Psoas muscle (tissue), 7 donors: ENCODE measurements at regions not wholly inside any gene's neighbourhood (a gene's known extent, or its start where the extent isn't known, plus 50 kb on each side); places are given as distances from the start of the nearest gene placed in this dataset.

ENCODE experiments used
- ATAC-seq, 4 donors: fragments of 200-7000 bp; cut with Tn5 transposase; one replicate each; pipeline ENCODE4 v1.9.1; 2020; ENCODE audit warnings: moderate library complexity in 3 of 4, mild to moderate bottlenecking in 2 of 4
- DNase-seq, 2 donors: peaks; one replicate each; pipeline ENCODE4 v3.0.0-alpha.2; 2020
- H3K27ac ChIP-seq: fragments of 200-600 bp; one replicate; pipeline ENCODE4 v1.8.0; 2022
- H3K27me3 ChIP-seq, 3 donors: fragments of 200-600 bp in 1 of 3; one replicate each; pipeline versions ENCODE4 v1.6.1 to v1.8.0; 2013 to 2022; ENCODE audit warnings: low read length in 2 of 3, mild to moderate bottlenecking in 2 of 3, moderate library complexity in 1 of 3; ENCODE audit not compliant: insufficient read depth in 3 of 3
- H3K36me3 ChIP-seq, 2 donors: fragments of 200-600 bp in 1 of 2; one replicate each; pipeline versions ENCODE4 v1.6.1 to v1.8.0; 2013 to 2022; ENCODE audit warnings: low read depth in 1 of 2, mild to moderate bottlenecking in 1 of 2, moderate library complexity in 1 of 2; ENCODE audit not compliant: insufficient read depth in 1 of 2
- H3K4me1 ChIP-seq: fragments of 200-600 bp; one replicate; pipeline ENCODE4 v1.8.0; 2022
- H3K4me3 ChIP-seq: fragments of 200-600 bp; one replicate; pipeline ENCODE4 v1.8.0; 2022; ENCODE audit warnings: mild to moderate bottlenecking
- H3K9me3 ChIP-seq: fragments of 200-600 bp; one replicate; pipeline ENCODE4 v1.8.0; 2022
- CTCF ChIP-seq: fragments of 200-600 bp; IDR thresholded peaks from one replicate; pipeline ENCODE4 v1.8.0; 2022; ENCODE audit warnings: antibody characterized with exemption
- WGBS, 3 donors: extraction: QIAGEN DNeasy Blood & Tissue Kit; methylation state at CpG; one replicate each; pipeline versions ENCODE4 v1.1.6 to v1.1.7; 2013; 5-methylcytosine and 5-hydroxymethylcytosine counted together
- intact Hi-C, 2 donors: fragments of 100-400 bp; cut with DNase I; formaldehyde crosslinking; loops; one replicate each; pipeline versions ENCODE4 v1.11.0 to v1.14.2; 2022
- donor health status: healthy with polysubstance abuse.
- donor health status: DM: no; HTN: no; CAD: no; lungs with moderate emphysema.
- donor health status: Bipolar disorder and iron deficiency.
- donor health status: healthy.
- donor health status: DM: yes; HTN: yes; CAD: no.
- donor health status: DM: no; HTN: no; CAD: no.
- donor health status: DM: yes; HTN: yes; CAD: no.

- no peak overlapping the region for H3K27ac ChIP-seq
- H3K4me1 ChIP-seq = no peaks in the 10 kb centered on the region
- no peak for ATAC-seq
- H3K9me3 ChIP-seq = no peaks in the 10 kb centered on the region
- no peaks in the 10 kb centered on the region for H3K36me3 ChIP-seq
- no peak overlapping the region for H3K4me3 ChIP-seq
- intact Hi-C loops = no loop called here
- DNase-seq = no peak
- H3K27me3 ChIP-seq = no peaks in the 10 kb centered on the region
- 90 to 100% (median 100%) methylated on average over 1 of the region's 1 CpG for WGBS, 3 donors
- no peak for TF ChIP-seq CTCF
Measured at GRCh38 chr1:208895181-208895580, 651.0 kb upstream of the PLXNA2 start.

GRCh38 chr1:208895820-208896219 is 651.6 kb upstream of the PLXNA2 start:
- Histone ChIP-seq H3K9me3 (no peaks in the 10 kb centered on the region), H3K36me3 (no peaks in the 10 kb centered on the region), H3K27me3 (no peaks in the 10 kb centered on the region), H3K4me3 (no peak overlapping the region), H3K4me1 (no peaks in the 10 kb centered on the region), H3K27ac (no peak overlapping the region)
- ATAC-seq (no peak), DNase-seq (no peak)
- TF ChIP-seq CTCF = no peak
- 82 to 94% (median 85%) methylated on average over 1 of the region's 1 CpG for WGBS, 3 donors
- intact Hi-C loops = no loop called here

GRCh38 chr1:208896768-208897167 is 652.6 kb upstream of the PLXNA2 start:
- no peak for TF ChIP-seq CTCF
- no peak for DNase-seq
- no peaks in the 10 kb centered on the region for H3K27me3 ChIP-seq
- no peaks in the 10 kb centered on the region for H3K9me3 ChIP-seq
- no peaks in the 10 kb centered on the region for H3K4me1 ChIP-seq
- H3K36me3 ChIP-seq = no peaks in the 10 kb centered on the region
- H3K27ac ChIP-seq = no peak overlapping the region
- intact Hi-C loops = no loop called here
- ATAC-seq = no peak
- H3K4me3 ChIP-seq = no peak overlapping the region

- H3K27me3 ChIP-seq = no peaks in the 10 kb centered on the region
Measured at GRCh38 chr1:208899438-208899837, 655.3 kb upstream of the PLXNA2 start.

More at GRCh38 chr1:208899438-208899837, 655.3 kb upstream of the PLXNA2 start:
- no peak overlapping the region for H3K4me3 ChIP-seq
- no peaks in the 10 kb centered on the region for H3K9me3 ChIP-seq
- intact Hi-C loops = no loop called here
- ATAC-seq (no peak), DNase-seq (no peak)
- H3K27ac ChIP-seq = no peak overlapping the region
- no peaks in the 10 kb centered on the region for H3K4me1 ChIP-seq
- no peak for TF ChIP-seq CTCF
- no peaks in the 10 kb centered on the region for H3K36me3 ChIP-seq
